Right lobe of liver (tissue), 6 donors: ENCODE measurements at regions not wholly inside any gene's neighbourhood (a gene's known extent, or its start where the extent isn't known, plus 50 kb on each side); places are given as distances from the start of the nearest gene placed in this dataset.

Experiments
- ATAC-seq, 4 donors: fragments of 200-7000 bp; cut with Tn5 transposase; one replicate each; pipeline ENCODE4 v1.9.1; 2020; ENCODE audit warnings: mild to moderate bottlenecking in 4 of 4, moderate library complexity in 4 of 4
- DNase-seq, 3 donors: peaks; one replicate each; pipeline ENCODE4 v3.0.0-alpha.2; 2020
- H3K27ac ChIP-seq, 3 donors: fragments of 200-600 bp; one replicate each; pipeline ENCODE4 v1.8.0; 2022
- H3K27me3 ChIP-seq, 2 donors: fragments of 200-600 bp; one replicate each; pipeline ENCODE4 v1.8.0; 2022
- H3K36me3 ChIP-seq, 4 donors: fragments of 200-600 bp; sonication (generic) in 1 of 4; one replicate each; pipeline versions ENCODE4 v1.5.1 to v1.8.0; 2017 to 2022; ENCODE audit warnings: control low read depth in 1 of 4
- H3K4me1 ChIP-seq, 4 donors: fragments of 200-600 bp; sonication (generic) in 1 of 4; one replicate each; pipeline versions ENCODE4 v1.5.1 to v1.8.0; 2017 to 2022; ENCODE audit warnings: control low read depth in 1 of 4
- H3K4me3 ChIP-seq, 3 donors: fragments of 200-600 bp; one replicate each; pipeline ENCODE4 v1.8.0; 2022
- H3K9me3 ChIP-seq, 4 donors: fragments of 200-600 bp; sonication (generic) in 1 of 4; one replicate each; pipeline versions ENCODE4 v1.5.1 to v1.8.0; 2017 to 2022; ENCODE audit warnings: control low read depth in 1 of 4
- POLR2A ChIP-seq: fragments of 450-650 bp; IDR thresholded peaks from one replicate; pipeline ENCODE4 v1.6.1; 2017; ENCODE audit warnings: antibody characterized with exemption, mild to moderate bottlenecking
- whole genome bisulfite sequencing: methylation state at CpG from one replicate; pipeline ENCODE4 v1.1.6; 2018; ENCODE audit warnings: low coverage, low lambda C conversion rate; ENCODE audit not compliant: insufficient coverage; ENCODE audit errors: missing lambda C conversion rate; 5-methylcytosine and 5-hydroxymethylcytosine counted together
- intact Hi-C, 2 donors: fragments of 100-400 bp; cut with DNase I; formaldehyde crosslinking; loops; one replicate each; pipeline versions ENCODE4 v1.11.2 to v1.14.1; 2022
- TF ChIP-seq, protein P1 (sequence below), 4 donors: fragments of 200-600 bp in 3 of 4; fragments of 450-650 bp in 1 of 4; IDR thresholded peaks; one replicate each; pipeline versions ENCODE4 v1.5.1 to v1.8.0; 2016 to 2022; ENCODE audit warnings: antibody characterized with exemption in 4 of 4, mild to moderate bottlenecking in 2 of 4
- donor health status: DM: no; HTN: yes; CAD: no.
- donor health status: DM: no; HTN: no; CAD: no.
- donor health status: DM: no; HTN: no; CAD: no.
- donor health status: DM: no; HTN: yes; CAD: no.
- donor health status: DM: no; HTN: yes; CAD: no.

DNA sequence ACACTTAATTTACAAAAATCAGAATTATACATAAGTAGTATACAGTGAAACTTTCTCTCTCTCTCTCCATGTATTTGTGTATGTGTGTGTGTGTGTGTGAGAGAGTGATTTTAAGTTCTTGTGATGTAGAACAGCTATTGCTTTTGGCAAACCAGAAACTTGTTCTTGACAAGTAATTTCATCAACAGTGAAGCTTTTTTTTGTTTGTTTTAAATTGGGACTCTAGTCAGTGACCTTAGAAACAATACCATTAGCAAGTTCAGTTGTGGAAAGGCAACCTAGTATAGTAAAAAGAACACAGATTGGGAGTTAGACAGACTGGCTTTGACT lies 319.1 kb downstream of the PTEN start:
- intact Hi-C loops, result no loop called here
- Histone ChIP-seq H3K9me3 (no peaks in the 10 kb centered on the region), H3K4me3 (no peak overlapping the region), H3K27me3 (no peaks in the 10 kb centered on the region), H3K27ac (no peak overlapping the region), H3K36me3 (no peaks in the 10 kb centered on the region), H3K4me1 (no peaks in the 10 kb centered on the region)
- TF ChIP-seq POLR2A, result no peak
- TF ChIP-seq, protein P1, sequence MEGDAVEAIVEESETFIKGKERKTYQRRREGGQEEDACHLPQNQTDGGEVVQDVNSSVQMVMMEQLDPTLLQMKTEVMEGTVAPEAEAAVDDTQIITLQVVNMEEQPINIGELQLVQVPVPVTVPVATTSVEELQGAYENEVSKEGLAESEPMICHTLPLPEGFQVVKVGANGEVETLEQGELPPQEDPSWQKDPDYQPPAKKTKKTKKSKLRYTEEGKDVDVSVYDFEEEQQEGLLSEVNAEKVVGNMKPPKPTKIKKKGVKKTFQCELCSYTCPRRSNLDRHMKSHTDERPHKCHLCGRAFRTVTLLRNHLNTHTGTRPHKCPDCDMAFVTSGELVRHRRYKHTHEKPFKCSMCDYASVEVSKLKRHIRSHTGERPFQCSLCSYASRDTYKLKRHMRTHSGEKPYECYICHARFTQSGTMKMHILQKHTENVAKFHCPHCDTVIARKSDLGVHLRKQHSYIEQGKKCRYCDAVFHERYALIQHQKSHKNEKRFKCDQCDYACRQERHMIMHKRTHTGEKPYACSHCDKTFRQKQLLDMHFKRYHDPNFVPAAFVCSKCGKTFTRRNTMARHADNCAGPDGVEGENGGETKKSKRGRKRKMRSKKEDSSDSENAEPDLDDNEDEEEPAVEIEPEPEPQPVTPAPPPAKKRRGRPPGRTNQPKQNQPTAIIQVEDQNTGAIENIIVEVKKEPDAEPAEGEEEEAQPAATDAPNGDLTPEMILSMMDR (IDR thresholded peaks at IDR 0.05), result no peak
- ATAC-seq (no peak), DNase-seq (no peak)

DNA sequence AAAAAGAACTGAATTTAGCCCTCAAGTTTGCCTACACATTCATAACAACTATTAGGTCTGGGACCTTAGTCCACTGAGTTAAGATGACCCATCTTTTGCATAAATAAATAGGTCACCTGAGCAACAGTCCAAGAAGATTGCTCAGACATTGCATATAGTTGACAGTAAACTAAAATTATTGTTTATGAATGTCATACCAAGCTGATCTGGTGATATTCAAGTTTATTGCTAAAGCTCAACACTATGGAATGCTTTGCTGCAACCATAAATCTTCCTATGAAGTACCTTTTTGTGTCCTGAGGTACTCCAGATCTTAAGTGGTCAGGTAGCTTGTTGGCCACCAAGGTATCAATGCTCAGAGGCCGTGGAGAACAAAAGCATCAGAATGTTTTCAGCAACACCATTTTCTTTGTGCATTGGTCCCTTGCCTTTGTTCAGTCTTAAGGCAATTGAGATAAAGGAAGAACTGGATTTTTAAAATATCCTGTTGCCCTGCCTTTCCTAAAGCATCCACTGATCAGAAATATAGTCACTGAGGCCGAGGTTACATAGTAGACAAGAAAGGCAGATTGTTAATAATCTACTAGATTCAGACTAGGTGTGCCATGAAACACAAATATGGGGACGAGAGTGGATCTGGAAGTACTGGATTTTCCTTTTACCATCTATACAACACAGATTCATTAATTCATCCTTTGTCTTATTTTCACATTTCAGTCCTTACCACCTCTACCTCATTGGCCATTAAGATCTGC lies 321.3 kb downstream of the PTEN start:
- TF ChIP-seq POLR2A, result no peak
- TF ChIP-seq, protein P1 (IDR thresholded peaks at IDR 0.05), result no peak
- 52% methylated on average over 3 of the region's 3 CpGs for WGBS
- no peak for ATAC-seq
- Histone ChIP-seq H3K4me3 (no peak overlapping the region), H3K9me3 (no peaks in the 10 kb centered on the region), H3K4me1 (no peaks in the 10 kb centered on the region), H3K27me3 (no peaks in the 10 kb centered on the region), H3K27ac (no peak overlapping the region), H3K36me3 (no peaks in the 10 kb centered on the region)
- intact Hi-C loops, result no loop called here
- DNase-seq, result no peak

DNA sequence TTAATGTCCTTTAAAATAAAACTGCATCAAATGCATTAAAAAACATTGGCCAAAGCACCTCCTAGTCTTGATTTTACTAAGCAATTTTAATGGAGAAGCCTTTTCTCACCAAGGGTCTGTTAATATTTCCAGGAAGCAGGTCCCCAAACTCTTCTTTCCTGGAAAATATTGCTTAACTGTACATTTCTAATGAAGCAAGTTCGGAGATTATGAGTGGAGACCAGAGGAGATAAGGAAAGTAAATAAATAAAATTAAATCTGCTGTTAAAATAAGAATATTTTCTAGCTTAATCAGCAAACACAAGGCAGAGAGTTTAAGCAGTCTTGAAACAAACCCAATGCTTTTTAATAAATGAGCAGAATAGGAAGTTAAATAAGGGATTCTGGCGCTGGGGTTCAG lies 322.4 kb downstream of the PTEN start:
- no peak overlapping the region for H3K4me3 ChIP-seq
- H3K36me3 ChIP-seq, result no peaks in the 10 kb centered on the region
- H3K9me3 ChIP-seq, result no peaks in the 10 kb centered on the region
- H3K27me3 ChIP-seq, result no peaks in the 10 kb centered on the region
- WGBS, result 50% methylated on average over 2 of the region's 2 CpGs
- no peaks in the 10 kb centered on the region for H3K4me1 ChIP-seq
- TF ChIP-seq, protein P1 (IDR thresholded peaks at IDR 0.05), result no peak
- no peak for TF ChIP-seq POLR2A
- H3K27ac ChIP-seq, result no peak overlapping the region
- intact Hi-C loops, result no loop called here
- no peak for DNase-seq
- no peak for ATAC-seq

DNA sequence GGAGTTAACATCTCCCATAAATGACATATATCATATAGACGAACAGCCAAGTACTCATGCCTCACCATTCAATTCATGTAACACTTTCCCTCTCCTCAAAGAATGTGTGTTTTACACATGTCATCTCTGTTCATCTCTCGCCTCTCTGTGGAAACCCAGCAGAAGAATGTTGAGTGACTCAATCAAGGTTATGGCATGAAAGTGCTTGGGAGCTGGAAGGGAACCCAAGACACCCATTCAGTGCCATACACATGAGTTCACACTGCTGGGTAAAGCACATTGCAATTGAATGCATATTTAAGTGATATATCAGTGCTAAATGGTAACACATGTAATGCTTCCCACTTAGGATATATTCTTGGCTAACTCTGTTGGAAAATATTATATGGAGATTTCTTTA lies 322.9 kb downstream of the PTEN start:
- 68% methylated on average over 2 of the region's 2 CpGs for WGBS
- DNase-seq (no peak), ATAC-seq (no peak)

More for the DNA sequence above, 322.9 kb downstream of the PTEN start:
- no peak overlapping the region for H3K27ac ChIP-seq
- intact Hi-C loops, result no loop called here
- H3K36me3 ChIP-seq, result no peaks in the 10 kb centered on the region
- H3K4me1 ChIP-seq, result no peaks in the 10 kb centered on the region
- H3K27me3 ChIP-seq, result no peaks in the 10 kb centered on the region
- TF ChIP-seq, protein P1 (IDR thresholded peaks at IDR 0.05), result no peak
- no peak for TF ChIP-seq POLR2A
- no peaks in the 10 kb centered on the region for H3K9me3 ChIP-seq
- no peak overlapping the region for H3K4me3 ChIP-seq
